Right lobe of liver (tissue), 6 donors: ENCODE measurements at regions not wholly inside any gene's neighbourhood (a gene's known extent, or its start where the extent isn't known, plus 50 kb on each side); places are given as distances from the start of the nearest gene placed in this dataset.

ENCODE experiments used
- ATAC-seq, 4 donors: fragments of 200-7000 bp; cut with Tn5 transposase; one replicate each; pipeline ENCODE4 v1.9.1; 2020; ENCODE audit warnings: mild to moderate bottlenecking in 4 of 4, moderate library complexity in 4 of 4
- DNase-seq, 3 donors: peaks; one replicate each; pipeline ENCODE4 v3.0.0-alpha.2; 2020
- H3K27ac ChIP-seq, 3 donors: fragments of 200-600 bp; one replicate each; pipeline ENCODE4 v1.8.0; 2022
- H3K27me3 ChIP-seq, 2 donors: fragments of 200-600 bp; one replicate each; pipeline ENCODE4 v1.8.0; 2022
- H3K36me3 ChIP-seq, 4 donors: fragments of 200-600 bp; sonication (generic) in 1 of 4; one replicate each; pipeline versions ENCODE4 v1.5.1 to v1.8.0; 2017 to 2022; ENCODE audit warnings: control low read depth in 1 of 4
- H3K4me1 ChIP-seq, 4 donors: fragments of 200-600 bp; sonication (generic) in 1 of 4; one replicate each; pipeline versions ENCODE4 v1.5.1 to v1.8.0; 2017 to 2022; ENCODE audit warnings: control low read depth in 1 of 4
- H3K4me3 ChIP-seq, 3 donors: fragments of 200-600 bp; one replicate each; pipeline ENCODE4 v1.8.0; 2022
- H3K9me3 ChIP-seq, 4 donors: fragments of 200-600 bp; sonication (generic) in 1 of 4; one replicate each; pipeline versions ENCODE4 v1.5.1 to v1.8.0; 2017 to 2022; ENCODE audit warnings: control low read depth in 1 of 4
- CTCF ChIP-seq, 4 donors: fragments of 200-600 bp in 3 of 4; fragments of 450-650 bp in 1 of 4; IDR thresholded peaks; one replicate each; pipeline versions ENCODE4 v1.5.1 to v1.8.0; 2016 to 2022; ENCODE audit warnings: antibody characterized with exemption in 4 of 4, mild to moderate bottlenecking in 2 of 4
- POLR2A ChIP-seq: fragments of 450-650 bp; IDR thresholded peaks from one replicate; pipeline ENCODE4 v1.6.1; 2017; ENCODE audit warnings: antibody characterized with exemption, mild to moderate bottlenecking
- WGBS: methylation state at CpG from one replicate; pipeline ENCODE4 v1.1.6; 2018; ENCODE audit warnings: low coverage, low lambda C conversion rate; ENCODE audit not compliant: insufficient coverage; ENCODE audit errors: missing lambda C conversion rate; 5-methylcytosine and 5-hydroxymethylcytosine counted together
- intact Hi-C, 2 donors: fragments of 100-400 bp; cut with DNase I; formaldehyde crosslinking; loops; one replicate each; pipeline versions ENCODE4 v1.11.2 to v1.14.1; 2022
- donor health status: DM: no; HTN: yes; CAD: no.
- donor health status: DM: no; HTN: no; CAD: no.
- donor health status: DM: no; HTN: no; CAD: no.
- donor health status: DM: no; HTN: yes; CAD: no.
- donor health status: DM: no; HTN: yes; CAD: no.

GRCh38 chr7:155908385-155908784, 96.1 kb upstream of the SHH start:
- Histone ChIP-seq H3K27ac (no peak overlapping the region), H3K36me3 (no peaks in the 10 kb centered on the region), H3K4me1 (no peaks in the 10 kb centered on the region), H3K27me3 (no peaks in the 10 kb centered on the region), H3K4me3 (no peak overlapping the region), H3K9me3 (no peaks in the 10 kb centered on the region)
- WGBS, result 75% methylated on average over 9 of the region's 9 CpGs
- no peak for TF ChIP-seq POLR2A
- no peak for TF ChIP-seq CTCF (IDR thresholded peaks at IDR 0.05)
- DNase-seq, result no peak
- intact Hi-C loops, result no loop called here
- ATAC-seq, result no peak

GRCh38 chr7:155907450-155908200, 95.4 kb upstream of the SHH start:
- Histone ChIP-seq H3K27me3 (no peaks in the 10 kb centered on the region), H3K9me3 (no peaks in the 10 kb centered on the region), H3K27ac (no peak overlapping the region), H3K4me1 (no peaks in the 10 kb centered on the region), H3K4me3 (no peak overlapping the region), H3K36me3 (no peaks in the 10 kb centered on the region)
- 49% methylated on average over 6 of the region's 8 CpGs for WGBS
- ATAC-seq (no peak), DNase-seq (no peak)
- intact Hi-C loops, result no loop called here
- no peak for TF ChIP-seq CTCF (IDR thresholded peaks at IDR 0.05)
- TF ChIP-seq POLR2A, result no peak

- Histone ChIP-seq H3K27me3 (no peaks in the 10 kb centered on the region), H3K9me3 (no peaks in the 10 kb centered on the region), H3K4me1 (peaks cover 0 to 4% (median 0%) of the 10 kb centered on the region in 4 donors), H3K4me3 (no peak overlapping the region), H3K27ac (no peak overlapping the region), H3K36me3 (no peaks in the 10 kb centered on the region)
- intact Hi-C loops, result no loop called here
- 89% methylated on average over 4 of the region's 11 CpGs for WGBS
- TF ChIP-seq CTCF (IDR thresholded peaks at IDR 0.05), result no peak
- no peak for TF ChIP-seq POLR2A
- no peak for DNase-seq
- ATAC-seq, result no peak
These were observed 88.9 kb upstream of the SHH start for GRCh38 chr7:155901176-155901575.

- WGBS, result 100% methylated on average over 1 of the region's 4 CpGs
- ATAC-seq (no peak), DNase-seq (no peak)
- no peaks in the 10 kb centered on the region for H3K27me3 ChIP-seq
- no peak overlapping the region for H3K4me3 ChIP-seq
- TF ChIP-seq POLR2A, result no peak
- TF ChIP-seq CTCF (IDR thresholded peaks at IDR 0.05), result no peak
- H3K4me1 ChIP-seq, result peaks cover 0 to 4% (median 0%) of the 10 kb centered on the region in 4 donors
- H3K36me3 ChIP-seq, result no peaks in the 10 kb centered on the region
- no peak overlapping the region for H3K27ac ChIP-seq
- no peaks in the 10 kb centered on the region for H3K9me3 ChIP-seq
- intact Hi-C loops, result no loop called here
These were observed 87.3 kb upstream of the SHH start for GRCh38 chr7:155899596-155899995.
